Coronary artery (tissue), 2 donors: ENCODE measurements at regions not wholly inside any gene's neighbourhood (a gene's known extent, or its start where the extent isn't known, plus 50 kb on each side); places are given as distances from the start of the nearest gene placed in this dataset.
A peak's percentile ranks its signal among the peaks of the same experiment; 100 is the strongest.

Experiments used
- DNase-seq: peaks from one replicate; pipeline ENCODE4 v3.0.0-alpha.2; 2017; ENCODE audit warnings: low spot score
- H3K27ac ChIP-seq, 2 donors: fragments of 200-600 bp; sonication (generic); one replicate each; pipeline ENCODE4 v1.5.1; 2016 to 2019
- H3K4me3 ChIP-seq: fragments of 200-600 bp; sonication (generic); 2 replicates; pipeline ENCODE4 v1.5.1; 2016; ENCODE audit warnings: mild to moderate bottlenecking, moderate library complexity
- TF ChIP-seq, protein P1 (sequence below): fragments of 200-600 bp; sonication (generic); IDR thresholded peaks from one replicate; pipeline ENCODE4 v1.5.1; 2019; ENCODE audit warnings: antibody characterized with exemption

DNA sequence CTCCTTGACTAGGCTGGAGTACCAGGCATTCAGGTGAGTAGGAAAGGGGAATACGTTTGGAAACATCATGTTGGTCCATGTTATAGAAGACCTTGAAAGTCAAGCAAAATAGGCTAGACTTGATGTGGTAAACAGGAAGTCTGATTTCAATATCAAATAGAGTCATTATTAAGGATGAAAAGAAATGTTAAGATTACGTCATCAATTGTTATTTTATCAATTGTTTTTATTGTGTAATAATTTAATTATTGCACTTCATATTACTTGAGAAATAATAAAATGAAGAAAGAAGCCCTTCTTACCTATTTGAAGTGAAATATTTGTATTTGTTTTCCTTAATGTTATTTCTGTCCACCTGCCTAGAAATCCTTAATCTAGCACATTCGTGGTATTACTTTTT lies 361.0 kb upstream of the HAND2 start:
- Histone ChIP-seq H3K4me3 (no peak overlapping the region), H3K27ac (no peak overlapping the region)
- no peak for DNase-seq
- TF ChIP-seq, protein P1, sequence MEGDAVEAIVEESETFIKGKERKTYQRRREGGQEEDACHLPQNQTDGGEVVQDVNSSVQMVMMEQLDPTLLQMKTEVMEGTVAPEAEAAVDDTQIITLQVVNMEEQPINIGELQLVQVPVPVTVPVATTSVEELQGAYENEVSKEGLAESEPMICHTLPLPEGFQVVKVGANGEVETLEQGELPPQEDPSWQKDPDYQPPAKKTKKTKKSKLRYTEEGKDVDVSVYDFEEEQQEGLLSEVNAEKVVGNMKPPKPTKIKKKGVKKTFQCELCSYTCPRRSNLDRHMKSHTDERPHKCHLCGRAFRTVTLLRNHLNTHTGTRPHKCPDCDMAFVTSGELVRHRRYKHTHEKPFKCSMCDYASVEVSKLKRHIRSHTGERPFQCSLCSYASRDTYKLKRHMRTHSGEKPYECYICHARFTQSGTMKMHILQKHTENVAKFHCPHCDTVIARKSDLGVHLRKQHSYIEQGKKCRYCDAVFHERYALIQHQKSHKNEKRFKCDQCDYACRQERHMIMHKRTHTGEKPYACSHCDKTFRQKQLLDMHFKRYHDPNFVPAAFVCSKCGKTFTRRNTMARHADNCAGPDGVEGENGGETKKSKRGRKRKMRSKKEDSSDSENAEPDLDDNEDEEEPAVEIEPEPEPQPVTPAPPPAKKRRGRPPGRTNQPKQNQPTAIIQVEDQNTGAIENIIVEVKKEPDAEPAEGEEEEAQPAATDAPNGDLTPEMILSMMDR: no peak

DNA sequence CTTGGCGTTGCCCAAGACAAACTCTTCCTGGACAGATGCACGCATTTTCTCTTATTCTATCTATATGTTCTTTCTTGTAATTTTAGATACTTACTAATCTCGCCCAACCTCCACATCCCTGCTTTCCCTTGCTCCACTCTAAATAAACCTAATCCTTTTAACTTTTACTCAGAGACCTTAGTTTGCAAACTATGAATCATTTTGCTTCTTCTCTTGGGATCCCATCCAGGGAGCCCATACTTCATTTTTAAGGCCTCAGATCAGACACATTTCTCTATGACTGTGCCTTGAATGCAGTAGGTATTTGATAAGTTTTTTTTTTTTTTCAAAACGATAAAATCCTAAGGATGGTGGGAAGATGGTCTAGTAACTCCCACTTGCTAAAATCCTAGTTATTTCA lies 353.8 kb upstream of the HAND2 start:
- TF ChIP-seq, protein P1: no peak
- Histone ChIP-seq H3K4me3 (no peak overlapping the region), H3K27ac (no peak overlapping the region)
- DNase-seq: no peak

DNA sequence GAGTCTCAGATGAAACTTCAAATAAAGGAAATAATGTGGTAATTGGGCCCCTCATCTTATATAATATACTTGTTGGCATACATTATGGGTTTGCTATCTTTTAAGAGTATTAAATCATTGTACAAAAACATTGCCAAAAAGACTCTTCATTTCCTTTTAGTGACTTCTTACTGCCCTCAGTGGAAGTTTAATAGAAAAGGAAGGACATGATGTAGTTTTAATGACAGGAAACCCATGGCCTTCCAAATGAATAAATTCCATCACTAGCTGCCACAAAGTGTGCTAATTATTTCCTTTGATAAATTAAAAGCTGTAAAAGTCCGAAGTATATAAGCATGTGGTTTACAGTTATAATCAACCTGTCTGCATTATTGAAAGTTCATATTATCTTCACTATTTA lies 350.9 kb upstream of the HAND2 start:
- no peak overlapping the region for H3K4me3 ChIP-seq
- no peak overlapping the region for H3K27ac ChIP-seq
- DNase-seq: no peak
- TF ChIP-seq, protein P1: no peak

DNA sequence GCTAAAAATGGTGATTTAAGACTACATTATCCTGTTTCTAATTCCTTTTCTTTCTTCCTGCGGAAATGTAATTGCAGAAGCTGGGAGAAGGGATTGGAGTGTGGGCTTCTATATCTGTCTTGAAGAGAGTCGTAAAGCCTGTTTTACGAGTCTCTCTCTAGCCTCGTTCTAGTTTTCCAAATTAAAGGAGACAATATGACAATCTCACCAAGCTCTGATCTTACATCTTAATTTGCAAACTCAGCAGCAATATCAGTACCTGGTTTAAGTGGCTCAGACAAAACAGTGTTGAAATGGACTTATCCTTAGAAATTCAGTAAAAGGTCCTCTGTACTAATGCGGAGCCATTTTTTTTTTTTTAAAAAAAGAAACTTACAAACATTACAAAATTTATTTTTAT lies 349.5 kb upstream of the HAND2 start:
- H3K27ac ChIP-seq: no peak overlapping the region
- no peak for DNase-seq
- no peak overlapping the region for H3K4me3 ChIP-seq
- TF ChIP-seq, protein P1: no peak

DNA sequence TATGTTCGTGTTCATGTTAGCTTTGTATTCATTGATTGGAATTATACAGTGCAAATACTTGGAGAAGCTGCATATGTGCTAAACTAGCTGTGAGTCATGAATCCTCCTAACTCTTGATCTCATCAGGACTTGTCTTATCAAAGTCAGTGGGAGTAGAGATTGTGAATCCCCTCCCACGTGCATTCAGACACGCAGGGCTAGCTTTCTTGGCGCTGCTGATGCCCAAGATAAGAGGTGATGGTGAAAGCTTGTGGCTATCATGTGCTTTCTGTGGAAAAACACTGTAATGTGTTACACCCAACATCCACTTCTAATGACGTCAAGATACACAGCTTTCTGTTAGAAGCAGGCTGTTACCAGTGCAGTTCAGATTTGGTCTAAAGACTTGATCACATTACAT lies 348.7 kb upstream of the HAND2 start:
- H3K27ac ChIP-seq: no peak overlapping the region
- no peak for DNase-seq
- peak overlapping the region; percentile 10 for H3K4me3 ChIP-seq
- TF ChIP-seq, protein P1: no peak

DNA sequence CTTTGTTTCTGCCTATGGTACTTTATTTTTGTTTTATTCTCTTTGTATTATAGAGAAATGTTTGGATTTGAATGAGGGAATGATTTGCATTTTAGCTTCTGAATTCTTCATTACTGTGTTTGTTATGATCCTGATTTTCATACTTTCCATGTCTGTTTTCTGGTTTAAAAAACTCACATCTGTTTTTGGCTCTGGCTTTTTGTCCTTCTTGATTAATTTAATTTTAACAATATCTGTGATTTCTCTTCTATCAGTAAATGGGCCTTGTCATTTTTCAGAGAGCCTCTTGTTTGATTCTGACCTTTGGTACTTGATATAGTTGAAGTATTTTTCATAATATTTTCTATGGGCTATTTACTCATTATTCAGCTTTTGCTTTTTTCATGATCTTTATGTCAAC lies 341.6 kb upstream of the HAND2 start:
- no peak overlapping the region for H3K4me3 ChIP-seq
- no peak for DNase-seq

DNA sequence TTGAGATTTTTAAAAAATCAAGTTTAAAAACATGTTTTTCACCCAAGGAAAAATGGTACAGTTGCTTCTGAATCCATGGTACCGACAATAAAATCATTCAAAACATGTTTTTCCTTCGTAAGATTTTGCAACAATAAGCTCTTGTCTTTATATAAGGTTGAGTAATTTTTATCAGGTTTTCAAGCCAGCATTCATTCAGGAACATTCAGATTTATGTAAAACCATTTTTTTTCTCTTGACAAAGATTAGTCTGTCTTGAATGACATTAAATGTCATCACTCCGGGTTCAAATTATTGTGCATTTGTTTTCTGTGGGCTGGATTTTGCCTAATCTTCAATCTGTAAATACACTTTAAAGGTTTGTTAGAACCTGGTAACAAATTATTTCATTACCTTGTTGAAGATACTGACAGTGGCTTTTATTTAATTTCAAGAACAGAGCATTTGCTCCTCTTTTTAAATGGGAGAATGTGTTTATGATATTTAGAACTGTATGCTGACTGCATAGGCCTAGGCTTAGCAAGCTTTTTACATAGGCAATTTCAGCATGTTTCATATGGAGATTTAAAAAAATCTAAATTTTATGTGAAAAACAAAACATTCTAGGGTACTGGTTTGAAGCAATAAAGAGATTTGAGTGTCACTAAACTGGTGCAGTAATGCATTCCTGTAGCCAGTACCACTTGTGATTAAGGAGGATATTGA lies 336.4 kb upstream of the HAND2 start:
- no peak overlapping the region for H3K27ac ChIP-seq
- TF ChIP-seq, protein P1: no peak
- no peak for DNase-seq
- H3K4me3 ChIP-seq: no peak overlapping the region

More for the DNA sequence above, 341.6 kb upstream of the HAND2 start:
- H3K27ac ChIP-seq: no peak overlapping the region
- TF ChIP-seq, protein P1: no peak
